ENCODE measurements at regions not wholly inside any gene's neighbourhood (a gene's known extent, or its start where the extent isn't known, plus 50 kb on each side); places are given as distances from the start of the nearest gene placed in this dataset.

GRCh38 chr14:97760050-97760449 is 962.9 kb downstream of the VRK1 start:
- ATAC-seq (replicated peaks): no peak
- Mint-ChIP-seq H3K27ac (no peak overlapping the region), H3K27me3 (no peaks in the 10 kb centered on the region), H3K36me3 (ENCODE audit: insufficient read depth) (no peaks in the 10 kb centered on the region), H3K4me3 (no peak overlapping the region), H3K9me3 (no peaks in the 10 kb centered on the region), H3K4me1 (ENCODE audit: low read depth in 2 of 2) (peaks cover 7 to 28% of the 10 kb centered on the region in 2 donors)
- DNase-seq: no peak

GRCh38 chr14:97762386-97762785 is 965.2 kb downstream of the VRK1 start:
- ATAC-seq (replicated peaks): no peak
- Mint-ChIP-seq H3K36me3 (ENCODE audit: insufficient read depth) (no peaks in the 10 kb centered on the region), H3K27ac (peak overlapping the region in 1 of 2 donors; percentile 42)

GRCh38 chr14:97771340-97772045 is 974.3 kb downstream of the VRK1 start:
- Mint-ChIP-seq H3K9me3 (no peaks in the 10 kb centered on the region), H3K27ac (no peak overlapping the region)

More at GRCh38 chr14:97762386-97762785, 965.2 kb downstream of the VRK1 start:
- no peaks in the 10 kb centered on the region for H3K27me3 Mint-ChIP-seq
- H3K4me3 Mint-ChIP-seq: no peak overlapping the region
- H3K9me3 Mint-ChIP-seq: no peaks in the 10 kb centered on the region
- no peak for DNase-seq
- H3K4me1 Mint-ChIP-seq (ENCODE audit: low read depth in 2 of 2): peaks cover 7 to 27% of the 10 kb centered on the region in 2 donors

GRCh38 chr14:97773598-97773997 is 976.4 kb downstream of the VRK1 start:
- no peak overlapping the region for H3K27ac Mint-ChIP-seq
- H3K27me3 Mint-ChIP-seq: no peaks in the 10 kb centered on the region
- ATAC-seq (replicated peaks): no peak
- H3K4me3 Mint-ChIP-seq: no peak overlapping the region
- no peak for DNase-seq
- no peaks in the 10 kb centered on the region for H3K9me3 Mint-ChIP-seq
- peaks cover 14 to 16% of the 10 kb centered on the region in 2 donors for H3K4me1 Mint-ChIP-seq (ENCODE audit: low read depth in 2 of 2)
- H3K36me3 Mint-ChIP-seq (ENCODE audit: insufficient read depth): peaks cover 4% of the 10 kb centered on the region

More at GRCh38 chr14:97771340-97772045, 974.3 kb downstream of the VRK1 start:
- ATAC-seq (replicated peaks) (no peak), DNase-seq (no peak)
- H3K4me3 Mint-ChIP-seq: no peak overlapping the region
- H3K36me3 Mint-ChIP-seq (ENCODE audit: insufficient read depth): peaks cover 2% of the 10 kb centered on the region
- H3K27me3 Mint-ChIP-seq: no peaks in the 10 kb centered on the region
- peaks cover 2 to 7% of the 10 kb centered on the region in 2 donors for H3K4me1 Mint-ChIP-seq (ENCODE audit: low read depth in 2 of 2)

- peaks cover 14 to 15% of the 10 kb centered on the region in 2 donors for H3K4me1 Mint-ChIP-seq (ENCODE audit: low read depth in 2 of 2)
- peak overlapping the region in 1 of 2 donors; percentile 29 for H3K4me3 Mint-ChIP-seq
- H3K27ac Mint-ChIP-seq: peak overlapping the region; percentile 19 to 90
- H3K27me3 Mint-ChIP-seq: no peaks in the 10 kb centered on the region
- peaks cover 4% of the 10 kb centered on the region for H3K36me3 Mint-ChIP-seq (ENCODE audit: insufficient read depth)
- peak; percentile 49 for ATAC-seq (replicated peaks)
- H3K9me3 Mint-ChIP-seq: no peaks in the 10 kb centered on the region
- no peak for DNase-seq
Observed at GRCh38 chr14:97776890-97777558, 979.8 kb downstream of the VRK1 start.

GRCh38 chr14:97777622-97778355 is 980.6 kb downstream of the VRK1 start:
- DNase-seq: no peak
- H3K9me3 Mint-ChIP-seq: no peaks in the 10 kb centered on the region
- no peaks in the 10 kb centered on the region for H3K27me3 Mint-ChIP-seq

GRCh38 chr14:97779140-97779539 is 982.0 kb downstream of the VRK1 start:
- Mint-ChIP-seq H3K4me1 (ENCODE audit: low read depth in 2 of 2) (peaks cover 14 to 15% of the 10 kb centered on the region in 2 donors), H3K27me3 (no peaks in the 10 kb centered on the region), H3K27ac (no peak overlapping the region), H3K9me3 (no peaks in the 10 kb centered on the region), H3K36me3 (ENCODE audit: insufficient read depth) (peaks cover 4% of the 10 kb centered on the region), H3K4me3 (no peak overlapping the region)
- ATAC-seq (replicated peaks): no peak
- DNase-seq: no peak

More at GRCh38 chr14:97777622-97778355, 980.6 kb downstream of the VRK1 start:
- H3K27ac Mint-ChIP-seq: peak overlapping the region in 1 of 2 donors; percentile 90
- ATAC-seq (replicated peaks): no peak
- H3K4me3 Mint-ChIP-seq: no peak overlapping the region
- peaks cover 4% of the 10 kb centered on the region for H3K36me3 Mint-ChIP-seq (ENCODE audit: insufficient read depth)
- H3K4me1 Mint-ChIP-seq (ENCODE audit: low read depth in 2 of 2): peaks cover 14 to 15% of the 10 kb centered on the region in 2 donors

- Mint-ChIP-seq H3K4me1 (ENCODE audit: low read depth in 2 of 2) (peaks cover 16 to 20% of the 10 kb centered on the region in 2 donors), H3K27ac (no peak overlapping the region), H3K36me3 (ENCODE audit: insufficient read depth) (peaks cover 4% of the 10 kb centered on the region), H3K9me3 (no peaks in the 10 kb centered on the region), H3K4me3 (no peak overlapping the region), H3K27me3 (no peaks in the 10 kb centered on the region)
- DNase-seq (no peak), ATAC-seq (replicated peaks) (no peak)
Observed at GRCh38 chr14:97780804-97781203, 983.6 kb downstream of the VRK1 start.

GRCh38 chr14:97781961-97782360 is 984.8 kb downstream of the VRK1 start:
- DNase-seq (no peak), ATAC-seq (replicated peaks) (no peak)
- Mint-ChIP-seq H3K27ac (no peak overlapping the region), H3K27me3 (no peaks in the 10 kb centered on the region), H3K4me3 (no peak overlapping the region), H3K4me1 (ENCODE audit: low read depth in 2 of 2) (peaks cover 11 to 14% of the 10 kb centered on the region in 2 donors), H3K36me3 (ENCODE audit: insufficient read depth) (no peaks in the 10 kb centered on the region), H3K9me3 (no peaks in the 10 kb centered on the region)

- ATAC-seq (replicated peaks): no peak
- Mint-ChIP-seq H3K4me1 (ENCODE audit: low read depth in 2 of 2) (peaks cover 3 to 5% of the 10 kb centered on the region in 2 donors), H3K36me3 (ENCODE audit: insufficient read depth) (no peaks in the 10 kb centered on the region), H3K27ac (no peak overlapping the region), H3K27me3 (no peaks in the 10 kb centered on the region), H3K9me3 (no peaks in the 10 kb centered on the region), H3K4me3 (no peak overlapping the region)
- DNase-seq: no peak
Observed at GRCh38 chr14:97782871-97783414, 985.8 kb downstream of the VRK1 start.

- H3K4me3 Mint-ChIP-seq: no peak overlapping the region
- DNase-seq (no peak), ATAC-seq (replicated peaks) (no peak)
- no peaks in the 10 kb centered on the region for H3K36me3 Mint-ChIP-seq (ENCODE audit: insufficient read depth)
- peaks cover 7 to 23% of the 10 kb centered on the region in 2 donors for H3K4me1 Mint-ChIP-seq (ENCODE audit: low read depth in 2 of 2)
- H3K27ac Mint-ChIP-seq: no peak overlapping the region
- no peaks in the 10 kb centered on the region for H3K9me3 Mint-ChIP-seq
- H3K27me3 Mint-ChIP-seq: no peaks in the 10 kb centered on the region
Observed at GRCh38 chr14:97785495-97785894, 988.3 kb downstream of the VRK1 start.

- H3K4me3 Mint-ChIP-seq: no peak overlapping the region
Observed at GRCh38 chr14:97788364-97788763, 991.2 kb downstream of the VRK1 start.

GRCh38 chr14:97788846-97789526 is 991.8 kb downstream of the VRK1 start:
- peak; percentile 54 for ATAC-seq (replicated peaks)
- peak overlapping the region; percentile 26 to 78 for H3K27ac Mint-ChIP-seq
- no peak overlapping the region for H3K4me3 Mint-ChIP-seq
- peaks cover 12 to 32% of the 10 kb centered on the region in 2 donors for H3K4me1 Mint-ChIP-seq (ENCODE audit: low read depth in 2 of 2)
- no peaks in the 10 kb centered on the region for H3K36me3 Mint-ChIP-seq (ENCODE audit: insufficient read depth)
- H3K27me3 Mint-ChIP-seq: no peaks in the 10 kb centered on the region
- H3K9me3 Mint-ChIP-seq: no peaks in the 10 kb centered on the region
- no peak for DNase-seq

More at GRCh38 chr14:97788364-97788763, 991.2 kb downstream of the VRK1 start:
- no peak for ATAC-seq (replicated peaks)
- Mint-ChIP-seq H3K27ac (peak overlapping the region in 1 of 2 donors; percentile 78), H3K4me1 (ENCODE audit: low read depth in 2 of 2) (peaks cover 12 to 32% of the 10 kb centered on the region in 2 donors), H3K36me3 (ENCODE audit: insufficient read depth) (no peaks in the 10 kb centered on the region), H3K9me3 (no peaks in the 10 kb centered on the region), H3K27me3 (no peaks in the 10 kb centered on the region)
- no peak for DNase-seq
